ENCODE measurements at regions not wholly inside any gene's neighbourhood (a gene's known extent, or its start where the extent isn't known, plus 50 kb on each side); places are given as distances from the start of the nearest gene placed in this dataset.

DNA sequence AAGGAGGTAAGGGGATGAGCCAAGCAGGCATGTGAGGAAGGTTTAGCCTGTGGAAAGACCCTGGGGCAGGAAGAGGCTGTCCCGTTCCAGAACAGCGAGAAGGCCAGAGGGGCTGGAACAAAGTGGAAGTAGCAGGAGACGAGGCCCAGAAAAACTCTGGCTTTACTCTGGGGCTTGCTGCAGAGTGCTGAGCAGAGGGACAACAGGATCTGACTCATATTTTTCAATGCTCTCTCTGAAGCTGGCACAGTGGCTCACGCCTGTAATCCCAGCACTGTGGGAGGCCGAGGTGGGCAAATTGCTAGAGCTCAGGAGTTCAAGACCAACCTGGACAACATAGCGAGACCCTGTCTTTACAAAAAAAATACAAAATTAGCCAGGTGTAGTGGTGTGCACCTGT lies 52.4 kb upstream of the PAX7 start:
- TF ChIP-seq CTCF (IDR thresholded peaks at IDR 0.05; ENCODE audit: control extremely low read depth in 1 of 3, insufficient read depth in 1 of 3, low read depth in 1 of 3, low read length in 3 of 3) = no peak
- no peak for TF ChIP-seq KDM4A (IDR thresholded peaks at IDR 0.05; ENCODE audit: low read depth, low read length, severe bottlenecking)
